ENCODE measurements at regions not wholly inside any gene's neighbourhood (a gene's known extent, or its start where the extent isn't known, plus 50 kb on each side); places are given as distances from the start of the nearest gene placed in this dataset.

DNA sequence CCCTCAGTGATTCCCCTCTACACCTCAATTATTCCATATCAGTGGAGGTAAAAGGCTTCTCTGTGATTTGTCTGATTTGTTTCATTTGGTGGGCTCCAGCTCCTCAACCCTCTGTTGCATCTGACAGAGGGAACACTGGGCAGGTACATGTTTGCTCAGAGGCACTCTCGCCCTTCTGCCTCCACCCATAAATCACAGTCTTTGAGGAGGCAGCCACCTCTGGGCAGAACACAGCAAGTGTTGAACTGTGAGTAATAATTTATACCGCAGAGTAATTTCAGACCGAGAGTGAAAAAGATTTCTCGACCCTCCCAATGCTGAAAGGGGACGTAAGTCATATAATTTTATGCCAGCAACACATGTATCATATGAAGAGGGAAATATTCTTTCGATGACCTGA is 330.1 kb upstream of the PBX1 start:
- no peak for TF ChIP-seq POLR2A (IDR thresholded peaks at IDR 0.05)
- TF ChIP-seq, protein P1, sequence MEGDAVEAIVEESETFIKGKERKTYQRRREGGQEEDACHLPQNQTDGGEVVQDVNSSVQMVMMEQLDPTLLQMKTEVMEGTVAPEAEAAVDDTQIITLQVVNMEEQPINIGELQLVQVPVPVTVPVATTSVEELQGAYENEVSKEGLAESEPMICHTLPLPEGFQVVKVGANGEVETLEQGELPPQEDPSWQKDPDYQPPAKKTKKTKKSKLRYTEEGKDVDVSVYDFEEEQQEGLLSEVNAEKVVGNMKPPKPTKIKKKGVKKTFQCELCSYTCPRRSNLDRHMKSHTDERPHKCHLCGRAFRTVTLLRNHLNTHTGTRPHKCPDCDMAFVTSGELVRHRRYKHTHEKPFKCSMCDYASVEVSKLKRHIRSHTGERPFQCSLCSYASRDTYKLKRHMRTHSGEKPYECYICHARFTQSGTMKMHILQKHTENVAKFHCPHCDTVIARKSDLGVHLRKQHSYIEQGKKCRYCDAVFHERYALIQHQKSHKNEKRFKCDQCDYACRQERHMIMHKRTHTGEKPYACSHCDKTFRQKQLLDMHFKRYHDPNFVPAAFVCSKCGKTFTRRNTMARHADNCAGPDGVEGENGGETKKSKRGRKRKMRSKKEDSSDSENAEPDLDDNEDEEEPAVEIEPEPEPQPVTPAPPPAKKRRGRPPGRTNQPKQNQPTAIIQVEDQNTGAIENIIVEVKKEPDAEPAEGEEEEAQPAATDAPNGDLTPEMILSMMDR (IDR thresholded peaks at IDR 0.05): no peak

Measured in testis (tissue), 2 donors.